SK-N-DZ (cell line): ENCODE measurements at regions not wholly inside any gene's neighbourhood (a gene's known extent, or its start where the extent isn't known, plus 50 kb on each side); places are given as distances from the start of the nearest gene placed in this dataset.
"Not testable (repeated sequence)": the region's sequence is repeated elsewhere in the genome, so short reads cannot be mapped to it uniquely, and the experiment has no call there.

Experiments
- DNase-seq: peaks from one replicate; pipeline ENCODE4 v3.0.0-alpha.2; 2015; ENCODE audit warnings: low spot score

- DNase-seq: not testable (repeated sequence)
Measured at GRCh38 chr15:88965097-88965496, 51.9 kb upstream of the MFGE8 start.

- DNase-seq: no peak
Measured at GRCh38 chr15:88970232-88970631, 57.1 kb upstream of the MFGE8 start.

DNA sequence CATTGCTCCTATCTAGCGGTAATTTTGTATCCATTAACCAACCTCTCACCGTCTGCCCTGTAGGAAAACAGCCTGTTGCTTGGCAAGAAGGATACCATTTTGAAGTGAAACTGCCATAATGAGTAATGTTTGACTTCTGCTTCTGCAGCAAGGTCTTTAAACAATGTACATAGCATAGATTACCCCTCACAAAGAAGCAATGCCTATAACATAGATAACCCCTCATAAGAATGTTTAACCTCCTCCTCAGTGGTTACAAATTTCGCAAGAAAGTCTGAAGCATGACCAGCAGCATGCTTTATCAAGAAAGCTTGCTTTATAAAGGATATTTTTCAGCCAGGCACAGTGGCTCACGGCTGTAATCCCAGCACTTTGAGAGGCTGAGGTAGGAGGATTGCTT lies 61.2 kb upstream of the MFGE8 start:
- no peak for DNase-seq

- DNase-seq: no peak
Measured at GRCh38 chr15:88975891-88976290, 62.7 kb upstream of the MFGE8 start.

DNA sequence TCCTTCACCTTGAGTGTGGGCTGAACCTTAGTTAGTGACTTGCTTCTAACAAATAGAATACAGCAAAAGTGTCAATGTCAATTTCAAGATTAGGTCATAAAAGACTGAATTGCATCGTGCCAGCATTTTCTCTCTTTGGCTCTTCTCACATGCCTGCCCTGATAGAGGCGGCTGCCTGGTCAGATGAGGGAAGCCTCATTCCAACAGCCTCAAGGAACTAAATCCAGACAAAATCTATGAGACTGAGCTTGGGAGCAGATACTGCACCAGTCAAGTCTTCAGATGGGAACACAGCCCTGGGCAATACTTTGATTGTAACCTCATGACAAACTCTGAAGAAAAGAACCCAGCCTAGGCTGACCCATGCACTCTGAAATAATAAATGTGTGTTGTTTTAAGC lies 63.5 kb upstream of the MFGE8 start:
- DNase-seq: no peak

- DNase-seq: no peak
Measured at GRCh38 chr15:88979674-88980073, 66.5 kb upstream of the MFGE8 start.

DNA sequence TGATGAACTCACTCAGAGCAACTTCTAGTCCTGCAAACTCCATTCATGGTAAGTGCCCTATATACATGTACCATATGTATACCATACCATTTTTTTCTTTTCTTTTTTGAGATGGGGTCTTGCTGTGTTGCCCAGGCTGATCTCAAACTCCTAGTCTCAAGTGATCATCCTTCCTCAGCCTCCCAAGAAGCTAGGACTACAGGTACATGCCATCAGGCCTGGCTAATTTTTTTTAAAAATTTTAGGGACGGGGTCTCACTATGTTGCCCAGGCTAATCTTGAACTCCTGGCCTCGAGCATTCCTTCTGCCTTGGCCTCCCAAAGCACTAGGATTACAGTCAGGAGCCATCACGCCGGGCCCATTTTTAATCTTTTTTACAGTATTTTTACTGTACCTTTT lies 67.3 kb upstream of the MFGE8 start:
- DNase-seq: no peak

GRCh38 chr15:88981244-88982215 lies 68.4 kb upstream of the MFGE8 start:
- no peak for DNase-seq

GRCh38 chr15:88982304-88982945 lies 69.2 kb upstream of the MFGE8 start:
- no peak for DNase-seq

GRCh38 chr15:88982946-88983342 lies 69.8 kb upstream of the MFGE8 start:
- DNase-seq: no peak

GRCh38 chr15:88983861-88984429 lies 70.8 kb upstream of the MFGE8 start:
- no peak for DNase-seq

DNA sequence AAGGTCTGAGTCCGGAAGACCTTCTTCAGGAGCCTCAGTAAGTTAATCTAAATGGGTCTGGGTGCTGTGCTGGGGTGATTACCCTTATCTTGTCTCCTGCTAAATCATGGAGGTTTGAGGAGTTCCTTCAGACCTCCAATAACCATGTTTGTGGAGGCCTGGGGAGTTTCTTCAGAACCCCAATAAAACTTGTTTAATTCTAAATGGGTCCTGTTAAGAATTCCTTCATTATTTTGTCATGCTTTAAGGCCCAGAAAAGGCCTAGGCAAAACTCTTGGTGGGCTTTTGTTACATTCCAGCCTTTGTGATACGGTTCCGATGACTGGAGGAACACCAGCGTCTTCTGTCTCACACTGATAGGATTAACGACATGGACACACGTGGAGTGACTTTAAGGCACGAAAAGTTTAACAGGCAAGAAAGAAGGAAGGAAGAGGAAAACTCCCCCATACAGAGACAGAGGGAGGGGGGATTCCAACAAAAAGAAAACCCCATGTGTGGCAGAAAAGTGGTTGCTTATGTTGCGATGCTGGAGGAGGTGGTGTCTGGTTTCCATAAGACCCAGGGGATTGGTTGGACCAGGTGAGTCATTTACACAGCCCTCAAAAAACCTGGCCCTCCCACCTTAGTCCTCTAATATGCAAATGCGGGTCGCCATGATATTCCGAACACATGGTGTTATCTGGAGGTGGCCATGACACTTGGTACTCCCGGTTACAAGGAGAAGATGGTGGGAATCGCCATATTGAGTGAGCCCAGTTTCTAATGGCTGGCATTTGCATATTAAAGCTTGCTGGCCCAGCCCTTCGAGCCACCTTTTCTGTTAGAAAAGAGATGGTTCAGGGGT lies 72.6 kb upstream of the MFGE8 start:
- no peak for DNase-seq

DNA sequence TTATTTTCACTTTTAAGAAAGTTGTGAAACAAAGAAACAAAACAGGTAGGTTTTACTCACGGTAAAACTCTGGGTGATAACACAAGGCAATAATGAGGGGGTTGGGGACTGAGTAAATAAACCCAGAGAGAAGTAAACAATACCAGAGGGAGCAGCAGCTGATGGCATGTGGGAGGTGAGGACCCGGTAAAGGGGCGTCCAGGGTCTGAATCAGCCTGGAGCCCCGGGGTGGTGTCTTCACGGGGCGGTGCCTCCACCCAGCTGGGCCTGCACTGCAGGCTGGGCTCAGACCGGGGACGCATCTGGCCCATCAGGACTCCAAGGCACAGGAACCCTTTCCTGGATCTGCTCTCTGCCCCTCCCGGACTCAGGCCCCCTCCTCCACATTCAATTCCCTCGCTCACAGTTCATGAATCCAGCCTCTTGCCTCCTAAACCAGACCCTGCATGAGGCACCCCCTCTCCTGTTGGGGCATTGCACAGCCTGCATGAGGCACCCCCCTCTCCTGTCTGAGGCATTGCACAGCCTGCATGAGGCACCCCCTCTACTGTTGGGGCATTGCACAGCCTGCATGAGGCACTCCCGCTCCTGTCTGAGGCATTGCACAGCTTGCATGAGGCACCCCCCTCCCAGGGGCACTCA lies 73.9 kb upstream of the MFGE8 start:
- DNase-seq: no peak

GRCh38 chr15:88987591-88987933 lies 74.4 kb upstream of the MFGE8 start:
- no peak for DNase-seq

GRCh38 chr15:88987934-88988671 lies 74.9 kb upstream of the MFGE8 start:
- no peak for DNase-seq

DNA sequence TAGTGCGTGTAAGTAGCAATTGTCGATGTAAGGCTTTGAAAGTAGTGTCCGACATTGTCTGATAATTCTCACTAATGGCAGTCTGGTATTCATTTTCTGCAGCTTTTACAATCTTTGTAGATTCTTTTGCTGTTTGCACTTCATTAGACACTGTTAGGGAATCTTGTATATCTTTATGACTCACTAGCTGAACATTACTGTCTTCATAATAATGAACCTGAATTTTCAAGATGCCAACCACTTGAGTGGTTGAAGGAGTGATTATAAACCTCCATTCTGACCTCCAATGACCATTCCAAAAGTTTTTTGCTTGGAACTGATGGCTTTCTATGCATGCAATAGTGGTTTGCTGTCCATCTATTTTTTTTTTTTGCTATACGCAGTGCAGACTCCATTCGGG lies 76.4 kb upstream of the MFGE8 start:
- no peak for DNase-seq

GRCh38 chr15:88990185-88990679 lies 77.1 kb upstream of the MFGE8 start:
- DNase-seq: no peak

GRCh38 chr15:88992216-88992615 lies 79.0 kb upstream of the MFGE8 start:
- no peak for DNase-seq

DNA sequence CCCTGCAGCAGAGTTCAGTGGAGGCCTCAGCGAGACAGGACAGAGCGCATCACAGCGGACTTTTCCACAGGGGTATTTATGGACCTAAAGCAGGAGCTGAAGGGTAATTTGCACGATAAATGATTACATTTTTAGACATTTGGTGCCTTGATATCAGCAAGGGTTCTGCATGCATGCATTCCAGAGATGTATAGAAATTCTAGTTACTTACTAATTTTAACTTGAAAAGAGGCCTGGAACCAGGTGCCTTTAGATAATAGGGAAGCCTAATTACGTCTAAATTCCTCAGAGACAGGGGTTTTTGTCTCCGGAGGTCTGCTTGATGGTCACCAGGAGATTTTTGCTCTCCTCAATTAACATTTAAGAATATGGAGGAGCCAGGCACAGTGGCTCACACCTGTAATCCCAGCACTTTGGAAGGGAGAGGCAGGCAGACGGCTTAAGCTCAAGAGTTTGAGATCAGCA lies 79.8 kb upstream of the MFGE8 start:
- no peak for DNase-seq

DNA sequence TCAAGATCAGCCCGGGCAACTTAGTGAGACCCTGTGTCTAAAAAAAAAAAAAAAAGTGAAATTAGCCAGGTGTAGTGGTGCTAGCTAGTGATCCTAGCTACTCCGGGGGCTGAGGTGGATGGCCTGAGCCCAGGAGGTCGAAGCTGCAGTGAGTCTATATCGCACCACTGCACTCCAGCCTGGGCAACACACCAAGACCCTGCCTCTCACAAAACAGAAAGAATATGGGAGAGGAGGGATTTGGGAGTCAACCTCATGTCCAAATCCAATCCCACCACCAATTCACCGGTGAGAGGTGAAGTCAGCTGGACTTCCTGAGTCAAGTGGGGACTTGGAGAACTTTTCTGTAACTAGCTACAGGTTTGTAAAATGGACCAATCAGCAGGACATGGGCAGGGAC lies 80.5 kb upstream of the MFGE8 start:
- DNase-seq: no peak
